Thyroid gland (tissue), 4 donors: ENCODE measurements at regions not wholly inside any gene's neighbourhood (a gene's known extent, or its start where the extent isn't known, plus 50 kb on each side); places are given as distances from the start of the nearest gene placed in this dataset.

Experiments used
- CTCF ChIP-seq, 6 experiments: fragments of 200-600 bp in 3 of 6; fragments of 450-650 bp in 3 of 6; sonication (generic) in 3 of 6; IDR thresholded peaks; one replicate each; pipeline ENCODE4 v1.5.1; 2016 to 2019; ENCODE audit warnings: antibody characterized with exemption in 6 of 6, mild to moderate bottlenecking in 2 of 6, inconsistent platforms in 1 of 6, moderate library complexity in 1 of 6
- POLR2A ChIP-seq, 2 donors: fragments of 450-650 bp; IDR thresholded peaks; one replicate each; pipeline ENCODE4 v1.6.1; 2017; ENCODE audit warnings: antibody characterized with exemption in 2 of 2, mild to moderate bottlenecking in 2 of 2, moderate library complexity in 1 of 2

GRCh38 chr11:116478669-116479668 is 293.8 kb downstream of the BUD13 start:
- TF ChIP-seq CTCF (IDR thresholded peaks at IDR 0.05) (no peak), POLR2A (IDR thresholded peaks at IDR 0.05) (no peak)
